AG09309 (cell line): ENCODE measurements at regions not wholly inside any gene's neighbourhood (a gene's known extent, or its start where the extent isn't known, plus 50 kb on each side); places are given as distances from the start of the nearest gene placed in this dataset.

ENCODE experiments used
- DNase-seq: peaks from one replicate; pipeline ENCODE4 v3.0.0-alpha.2; 2010; ENCODE audit warnings: low read depth
- H3K4me3 ChIP-seq: 2 replicates; pipeline ENCODE4 v1.5.1; 2011; ENCODE audit warnings: mild to moderate bottlenecking, low read depth, low read length, moderate library complexity; ENCODE audit not compliant: control insufficient read depth
- TF ChIP-seq, protein P1 (sequence below): IDR thresholded peaks from 2 replicates; pipeline ENCODE4 v1.5.1; 2011; ENCODE audit warnings: mild to moderate bottlenecking, low read depth, low read length, inconsistent platforms; ENCODE audit not compliant: insufficient read depth, control insufficient read depth; ENCODE audit errors: missing control alignments

DNA sequence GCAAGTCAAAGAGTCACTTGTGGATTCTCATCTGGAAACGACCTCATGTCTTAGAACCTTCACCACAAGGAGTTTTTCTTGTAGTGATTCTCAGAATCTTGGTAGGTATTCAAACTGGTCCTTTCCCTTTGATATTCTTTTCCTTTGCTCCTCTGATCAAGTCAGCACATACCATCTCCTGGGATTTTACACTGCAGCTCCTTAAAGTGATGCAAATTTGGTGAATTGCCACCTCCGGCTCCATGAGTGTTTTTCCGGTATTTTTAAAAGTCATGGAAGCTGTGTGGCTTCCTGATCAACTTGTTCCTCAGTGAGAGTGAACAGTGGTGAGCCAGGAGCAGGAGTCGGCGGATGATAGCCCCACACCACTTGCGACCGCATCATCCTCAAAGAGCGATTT, 182.1 kb upstream of the DAB1 start:
- no peak overlapping the region for H3K4me3 ChIP-seq
- TF ChIP-seq, protein P1, sequence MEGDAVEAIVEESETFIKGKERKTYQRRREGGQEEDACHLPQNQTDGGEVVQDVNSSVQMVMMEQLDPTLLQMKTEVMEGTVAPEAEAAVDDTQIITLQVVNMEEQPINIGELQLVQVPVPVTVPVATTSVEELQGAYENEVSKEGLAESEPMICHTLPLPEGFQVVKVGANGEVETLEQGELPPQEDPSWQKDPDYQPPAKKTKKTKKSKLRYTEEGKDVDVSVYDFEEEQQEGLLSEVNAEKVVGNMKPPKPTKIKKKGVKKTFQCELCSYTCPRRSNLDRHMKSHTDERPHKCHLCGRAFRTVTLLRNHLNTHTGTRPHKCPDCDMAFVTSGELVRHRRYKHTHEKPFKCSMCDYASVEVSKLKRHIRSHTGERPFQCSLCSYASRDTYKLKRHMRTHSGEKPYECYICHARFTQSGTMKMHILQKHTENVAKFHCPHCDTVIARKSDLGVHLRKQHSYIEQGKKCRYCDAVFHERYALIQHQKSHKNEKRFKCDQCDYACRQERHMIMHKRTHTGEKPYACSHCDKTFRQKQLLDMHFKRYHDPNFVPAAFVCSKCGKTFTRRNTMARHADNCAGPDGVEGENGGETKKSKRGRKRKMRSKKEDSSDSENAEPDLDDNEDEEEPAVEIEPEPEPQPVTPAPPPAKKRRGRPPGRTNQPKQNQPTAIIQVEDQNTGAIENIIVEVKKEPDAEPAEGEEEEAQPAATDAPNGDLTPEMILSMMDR = no peak
- DNase-seq = no peak

DNA sequence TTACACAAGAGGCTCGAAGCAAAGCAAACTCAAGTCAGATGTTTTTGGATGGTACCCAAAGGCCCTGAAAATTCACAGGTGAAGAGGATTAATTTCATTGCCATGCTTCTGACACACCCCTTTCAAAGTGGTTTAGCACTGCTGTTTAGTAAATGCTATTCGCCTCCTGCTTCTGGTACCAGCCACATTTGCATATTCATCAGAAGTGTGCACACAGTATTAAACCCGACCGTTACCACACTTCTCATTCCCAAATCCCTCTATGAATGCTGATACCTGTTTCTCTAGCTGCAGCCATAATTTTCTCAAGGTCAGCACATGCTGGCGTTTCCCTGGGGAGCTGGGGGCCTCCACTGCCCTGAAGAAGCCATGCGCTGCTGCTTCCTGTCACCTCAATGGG, 179.8 kb upstream of the DAB1 start:
- DNase-seq = no peak
- H3K4me3 ChIP-seq = no peak overlapping the region
- TF ChIP-seq, protein P1 = no peak

DNA sequence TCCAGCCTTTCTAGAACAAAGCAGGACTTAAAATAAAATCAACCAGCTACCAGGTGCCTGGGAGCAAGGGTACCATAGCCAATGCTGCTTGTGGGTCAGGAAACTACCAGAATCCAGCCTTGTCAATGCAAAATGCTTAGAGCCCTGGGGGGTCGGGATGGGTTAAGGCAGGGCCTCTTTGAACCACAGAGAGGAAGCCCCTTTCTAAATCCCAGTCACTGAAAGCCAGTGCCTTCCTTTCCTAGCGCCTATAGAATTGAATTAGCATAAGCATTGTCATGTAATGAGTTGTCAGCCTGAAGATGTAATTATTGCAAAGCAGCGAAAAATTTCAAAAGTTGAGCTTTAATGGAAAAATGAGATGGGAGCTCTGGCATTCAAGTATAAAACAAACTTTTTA, 176.6 kb upstream of the DAB1 start:
- no peak for DNase-seq
- TF ChIP-seq, protein P1 = no peak

DNA sequence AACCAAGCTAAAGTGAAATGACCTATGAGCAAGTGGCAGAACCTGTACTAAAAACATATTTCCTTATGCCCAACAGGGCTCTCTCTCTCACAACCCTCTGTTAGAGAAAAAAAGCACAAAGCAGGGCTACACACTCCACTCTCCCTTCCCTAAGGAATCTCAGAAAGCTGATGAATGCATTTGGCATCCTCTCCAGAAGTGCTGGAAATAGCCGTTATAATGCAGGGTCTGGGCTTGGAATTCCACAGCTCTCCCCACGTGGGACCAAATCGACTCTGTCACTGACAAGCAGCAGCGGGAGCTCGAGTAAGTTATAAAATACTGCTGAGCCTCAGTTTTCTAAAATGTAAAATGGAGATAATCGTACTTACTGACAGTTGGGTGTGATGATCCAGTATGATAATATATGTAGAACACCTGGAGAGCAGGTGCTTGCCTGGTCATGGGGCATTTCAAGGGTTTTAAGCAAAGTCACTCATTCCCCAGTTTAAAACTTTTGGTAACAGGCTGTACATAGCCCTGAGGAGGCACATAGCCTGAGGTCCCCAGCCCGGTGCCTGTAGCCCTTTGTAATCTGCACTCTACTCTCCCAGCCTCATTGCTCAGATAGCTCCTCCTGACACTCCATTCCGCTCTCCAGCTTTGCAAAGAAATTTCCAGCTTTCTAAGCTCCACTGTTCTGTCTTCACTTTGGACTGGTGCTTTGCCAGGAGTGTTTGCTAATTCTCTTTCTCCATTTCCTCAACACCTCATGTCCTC, 175.6 kb upstream of the DAB1 start:
- TF ChIP-seq, protein P1 = no peak
- peak; percentile 1 for DNase-seq
- no peak overlapping the region for H3K4me3 ChIP-seq

More for the DNA sequence above, 176.6 kb upstream of the DAB1 start:
- no peak overlapping the region for H3K4me3 ChIP-seq

DNA sequence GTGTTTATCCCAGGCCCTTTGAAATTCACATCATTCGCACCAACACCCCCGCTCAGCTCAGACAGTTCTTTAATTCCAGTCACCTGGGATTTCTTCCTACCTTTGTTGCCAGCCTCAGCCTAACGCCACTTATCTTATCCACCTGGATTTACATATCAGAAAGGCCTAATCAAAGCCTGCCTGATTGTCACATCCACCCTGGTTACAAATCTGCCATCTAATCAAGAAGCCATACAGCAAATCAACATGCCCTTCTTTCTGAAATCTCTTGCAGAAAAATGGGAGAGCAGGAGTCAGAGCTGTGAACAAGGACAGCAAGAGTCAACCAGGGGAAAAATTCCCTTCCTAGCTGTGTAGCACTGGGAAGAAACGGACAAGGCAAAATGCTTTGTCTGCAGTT, 173.2 kb upstream of the DAB1 start:
- TF ChIP-seq, protein P1 = no peak
- no peak overlapping the region for H3K4me3 ChIP-seq
- no peak for DNase-seq

DNA sequence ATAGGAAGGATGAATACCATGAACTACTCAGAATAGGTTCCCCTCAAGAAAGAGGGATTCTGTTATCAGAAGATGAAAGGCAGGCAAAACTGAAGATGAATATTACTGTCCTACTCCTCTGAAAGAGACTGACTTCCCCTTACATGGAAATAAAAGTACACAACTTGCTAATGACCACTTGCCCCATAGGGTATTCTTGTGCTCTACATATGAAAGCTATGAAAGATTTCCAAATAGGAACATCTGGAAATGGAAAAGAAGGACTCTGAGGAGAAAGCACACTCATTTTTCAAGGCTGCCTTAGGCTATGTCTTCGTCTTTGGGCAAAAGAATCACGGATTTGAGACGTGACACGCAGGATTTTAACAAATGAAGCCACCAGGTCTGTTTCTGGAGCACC, 170.1 kb upstream of the DAB1 start:
- H3K4me3 ChIP-seq = no peak overlapping the region
- TF ChIP-seq, protein P1 = no peak
- DNase-seq = no peak
